ENCODE measurements at regions not wholly inside any gene's neighbourhood (a gene's known extent, or its start where the extent isn't known, plus 50 kb on each side); places are given as distances from the start of the nearest gene placed in this dataset.

DNA sequence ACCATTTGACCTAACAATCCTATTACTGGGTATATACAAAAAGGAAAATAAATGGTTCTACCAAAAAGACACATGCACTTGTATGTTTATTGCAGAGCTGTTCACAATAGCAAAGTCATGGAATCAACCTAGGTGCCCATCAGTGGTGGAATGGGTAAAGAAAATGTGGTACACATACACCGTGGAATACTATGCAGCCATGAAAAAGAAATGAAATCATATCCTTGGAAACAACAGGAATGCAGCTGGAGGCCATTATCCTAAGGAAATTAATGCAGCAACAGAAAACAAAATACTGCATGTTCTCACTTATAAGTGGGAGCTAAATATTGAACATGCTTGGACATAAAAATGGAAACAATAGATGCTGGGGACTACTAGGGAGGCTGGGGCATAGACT, 534.1 kb upstream of the SGCD start:
- Histone ChIP-seq H3K36me3 (no peaks in the 10 kb centered on the region), H3K4me3 (no peak overlapping the region), H3K27ac (no peak overlapping the region), H3K27me3 (replicated peaks in 1 of 7) (no peaks in the 10 kb centered on the region), H3K4me1 (no peaks in the 10 kb centered on the region), H3K9me3 (peaks cover 10 to 61% (median 47%) of the 10 kb centered on the region in 8 donors)
- intact Hi-C loops (cut with DNase I; ENCODE audit: low total_unique reads) = no loop called here
- 57 to 75% (median 71%) methylated on average over 1 of the region's 1 CpG for WGBS, 5 donors
- TF ChIP-seq, protein P1, sequence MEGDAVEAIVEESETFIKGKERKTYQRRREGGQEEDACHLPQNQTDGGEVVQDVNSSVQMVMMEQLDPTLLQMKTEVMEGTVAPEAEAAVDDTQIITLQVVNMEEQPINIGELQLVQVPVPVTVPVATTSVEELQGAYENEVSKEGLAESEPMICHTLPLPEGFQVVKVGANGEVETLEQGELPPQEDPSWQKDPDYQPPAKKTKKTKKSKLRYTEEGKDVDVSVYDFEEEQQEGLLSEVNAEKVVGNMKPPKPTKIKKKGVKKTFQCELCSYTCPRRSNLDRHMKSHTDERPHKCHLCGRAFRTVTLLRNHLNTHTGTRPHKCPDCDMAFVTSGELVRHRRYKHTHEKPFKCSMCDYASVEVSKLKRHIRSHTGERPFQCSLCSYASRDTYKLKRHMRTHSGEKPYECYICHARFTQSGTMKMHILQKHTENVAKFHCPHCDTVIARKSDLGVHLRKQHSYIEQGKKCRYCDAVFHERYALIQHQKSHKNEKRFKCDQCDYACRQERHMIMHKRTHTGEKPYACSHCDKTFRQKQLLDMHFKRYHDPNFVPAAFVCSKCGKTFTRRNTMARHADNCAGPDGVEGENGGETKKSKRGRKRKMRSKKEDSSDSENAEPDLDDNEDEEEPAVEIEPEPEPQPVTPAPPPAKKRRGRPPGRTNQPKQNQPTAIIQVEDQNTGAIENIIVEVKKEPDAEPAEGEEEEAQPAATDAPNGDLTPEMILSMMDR (IDR thresholded peaks at IDR 0.05 in 8 of 11, conservative IDR thresholded peaks at IDR 0.05 in 3 of 11) = no peak
- TF ChIP-seq POLR2AphosphoS5 (IDR thresholded peaks at IDR 0.05) (no peak), POLR2A (IDR thresholded peaks at IDR 0.05) (no peak)
- no peak for DNase-seq

GRCh38 chr5:155794795-155795194, 532.2 kb upstream of the SGCD start:
- no peak for DNase-seq
- no peaks in the 10 kb centered on the region for H3K4me1 ChIP-seq
- H3K9me3 ChIP-seq = peaks cover 10 to 61% (median 47%) of the 10 kb centered on the region in 8 donors
- no peak overlapping the region for H3K4me3 ChIP-seq
- no peaks in the 10 kb centered on the region for H3K27me3 ChIP-seq (replicated peaks in 1 of 7)
- H3K27ac ChIP-seq = no peak overlapping the region
- no peaks in the 10 kb centered on the region for H3K36me3 ChIP-seq
- intact Hi-C loops (cut with DNase I; ENCODE audit: low total_unique reads) = no loop called here
- TF ChIP-seq, protein P1 (IDR thresholded peaks at IDR 0.05 in 8 of 11, conservative IDR thresholded peaks at IDR 0.05 in 3 of 11) = no peak
- TF ChIP-seq POLR2A (IDR thresholded peaks at IDR 0.05) (no peak), POLR2AphosphoS5 (IDR thresholded peaks at IDR 0.05) (no peak)

GRCh38 chr5:155799308-155799707, 527.7 kb upstream of the SGCD start:
- Histone ChIP-seq H3K36me3 (no peaks in the 10 kb centered on the region), H3K27me3 (replicated peaks in 1 of 7) (no peaks in the 10 kb centered on the region), H3K4me1 (no peaks in the 10 kb centered on the region), H3K9me3 (peaks cover 10 to 30% (median 22%) of the 10 kb centered on the region in 8 donors), H3K27ac (no peak overlapping the region), H3K4me3 (no peak overlapping the region)
- 71 to 81% (median 75%) methylated on average over 6 of the region's 6 CpGs for WGBS, 5 donors
- intact Hi-C loops (cut with DNase I; ENCODE audit: low total_unique reads) = no loop called here
- no peak for DNase-seq
- TF ChIP-seq POLR2AphosphoS5 (IDR thresholded peaks at IDR 0.05) (no peak), POLR2A (IDR thresholded peaks at IDR 0.05) (no peak)
- TF ChIP-seq, protein P1 (IDR thresholded peaks at IDR 0.05 in 8 of 11, conservative IDR thresholded peaks at IDR 0.05 in 3 of 11) = no peak

DNA sequence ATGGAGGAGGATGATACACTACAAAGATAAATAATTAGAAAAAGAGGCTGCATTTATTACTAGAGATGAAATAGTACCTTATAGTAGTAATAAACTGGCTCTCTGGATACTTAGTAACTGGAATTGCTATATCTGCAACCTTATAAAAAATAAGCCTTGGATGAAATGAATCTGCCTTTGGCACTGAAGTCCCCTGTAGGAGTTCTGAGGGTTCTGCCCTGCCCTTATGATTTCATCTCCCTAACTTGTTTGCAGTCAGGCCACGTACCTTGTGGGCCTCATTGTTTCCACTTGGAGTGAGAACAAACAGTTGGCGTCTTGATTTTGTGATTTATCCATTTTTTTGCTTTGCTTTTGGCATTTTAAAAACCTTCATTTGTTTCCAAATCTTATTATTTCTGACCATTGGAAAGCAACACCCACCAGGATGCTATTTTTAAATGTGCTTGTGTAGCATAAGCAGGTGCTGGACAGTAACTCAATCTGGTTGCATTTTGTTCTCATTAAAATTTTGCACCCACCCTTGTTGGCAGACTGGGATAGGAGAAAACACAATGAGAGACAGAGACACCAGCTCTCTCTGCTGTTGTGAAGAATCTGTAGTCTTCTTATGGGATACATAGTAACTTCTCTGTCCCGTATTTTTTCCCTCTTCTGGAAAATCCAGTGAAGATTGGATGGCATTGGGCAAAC, 518.9 kb upstream of the SGCD start:
- H3K27me3 ChIP-seq (replicated peaks in 1 of 7) = no peaks in the 10 kb centered on the region
- no peaks in the 10 kb centered on the region for H3K4me1 ChIP-seq
- no peak overlapping the region for H3K27ac ChIP-seq
- no peak for TF ChIP-seq POLR2A (IDR thresholded peaks at IDR 0.05)
- TF ChIP-seq POLR2AphosphoS5 (IDR thresholded peaks at IDR 0.05) = no peak
- TF ChIP-seq, protein P1 (IDR thresholded peaks at IDR 0.05 in 8 of 11, conservative IDR thresholded peaks at IDR 0.05 in 3 of 11) = no peak
- WGBS, 5 donors = 67 to 84% (median 82%) methylated on average over 3 of the region's 3 CpGs
- DNase-seq = no peak
- H3K36me3 ChIP-seq = no peaks in the 10 kb centered on the region
- intact Hi-C loops (cut with DNase I; ENCODE audit: low total_unique reads) = no loop called here
- no peaks in the 10 kb centered on the region for H3K9me3 ChIP-seq
- no peak overlapping the region for H3K4me3 ChIP-seq

All from spleen (tissue), 11 donors.